ENCODE measurements at regions not wholly inside any gene's neighbourhood (a gene's known extent, or its start where the extent isn't known, plus 50 kb on each side); places are given as distances from the start of the nearest gene placed in this dataset.
"Not testable (repeated sequence)": the region's sequence is repeated elsewhere in the genome, so short reads cannot be mapped to it uniquely, and the experiment has no call there.

GRCh38 chrX:137107877-137108276 lies 74.1 kb upstream of the GPR101 start:
- DNase-seq; intact Hi-C loops (cut with DNase I, micrococcal nuclease); ATAC-seq: not testable (repeated sequence)

- intact Hi-C loops (cut with DNase I, micrococcal nuclease), result no loop called here
- no peak for ATAC-seq
- DNase-seq, result no peak
Observed at GRCh38 chrX:137101273-137101990, 67.6 kb upstream of the GPR101 start.

Data from left colon (tissue), 2 donors.